ENCODE measurements at regions not wholly inside any gene's neighbourhood (a gene's known extent, or its start where the extent isn't known, plus 50 kb on each side); places are given as distances from the start of the nearest gene placed in this dataset.

GRCh38 chr5:58239045-58239444 lies 220.8 kb downstream of the PLK2 start:
- no peaks in the 10 kb centered on the region for H3K36me3 ChIP-seq (ENCODE audit: control insufficient read depth, insufficient read depth, low read length)
- H3K4me3 ChIP-seq (ENCODE audit: extremely low read depth, insufficient read depth, low read length, poor library complexity, severe bottlenecking) = no peak overlapping the region
- no CpG with 5 or more reads among the region's 1 CpG for WGBS, 2 experiments (ENCODE audit: insufficient coverage in 2 of 2)

DNA sequence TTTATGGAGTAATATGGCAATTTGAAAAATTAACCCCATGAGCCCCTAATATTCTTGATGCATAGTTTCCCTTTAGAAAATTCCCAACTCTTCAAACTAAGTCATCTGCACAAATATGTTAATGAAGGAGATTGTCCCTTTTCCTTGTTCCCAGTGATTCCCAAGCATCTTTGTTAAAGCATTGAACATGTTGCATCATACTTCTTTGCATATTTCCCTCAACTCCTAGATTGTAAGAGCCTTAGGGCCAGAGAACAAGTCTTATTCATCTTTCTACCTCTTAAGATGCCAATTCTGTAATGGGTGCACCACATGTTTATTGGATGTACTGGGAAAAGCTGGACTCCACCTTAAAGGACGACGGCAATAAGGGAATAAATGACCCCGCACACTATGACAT lies 223.4 kb downstream of the PLK2 start:
- no peaks in the 10 kb centered on the region for H3K36me3 ChIP-seq (ENCODE audit: control insufficient read depth, insufficient read depth, low read length)
- H3K27ac ChIP-seq (ENCODE audit: low read depth, low read length, severe bottlenecking) = no peak overlapping the region
- H3K4me1 ChIP-seq (ENCODE audit: control insufficient read depth, insufficient read depth, low read length, poor library complexity, severe bottlenecking) = peaks cover 4% of the 10 kb centered on the region
- WGBS, 2 experiments (ENCODE audit: insufficient coverage in 2 of 2) = 86% methylated on average over 2 of the region's 3 CpGs; no CpG with 5 or more reads in 1 of the 2 experiments
- H3K9me3 ChIP-seq (ENCODE audit: control insufficient read depth, low read length) = no peaks in the 10 kb centered on the region
- H3K4me3 ChIP-seq (ENCODE audit: extremely low read depth, insufficient read depth, low read length, poor library complexity, severe bottlenecking) = no peak overlapping the region

More at GRCh38 chr5:58239045-58239444, 220.8 kb downstream of the PLK2 start:
- Histone ChIP-seq H3K9me3 (ENCODE audit: control insufficient read depth, low read length) (peaks cover 5% of the 10 kb centered on the region), H3K4me1 (ENCODE audit: control insufficient read depth, insufficient read depth, low read length, poor library complexity, severe bottlenecking) (peaks cover 4% of the 10 kb centered on the region), H3K27ac (ENCODE audit: low read depth, low read length, severe bottlenecking) (no peak overlapping the region)

GRCh38 chr5:58235299-58235698 lies 224.6 kb downstream of the PLK2 start:
- WGBS, 2 experiments (ENCODE audit: insufficient coverage in 2 of 2) = 100% methylated on average over 1 of the region's 3 CpGs; no CpG with 5 or more reads in 1 of the 2 experiments
- H3K27ac ChIP-seq (ENCODE audit: low read depth, low read length, severe bottlenecking) = no peak overlapping the region
- no peak overlapping the region for H3K4me3 ChIP-seq (ENCODE audit: extremely low read depth, insufficient read depth, low read length, poor library complexity, severe bottlenecking)
- no peaks in the 10 kb centered on the region for H3K9me3 ChIP-seq (ENCODE audit: control insufficient read depth, low read length)
- H3K36me3 ChIP-seq (ENCODE audit: control insufficient read depth, insufficient read depth, low read length) = no peaks in the 10 kb centered on the region
- H3K4me1 ChIP-seq (ENCODE audit: control insufficient read depth, insufficient read depth, low read length, poor library complexity, severe bottlenecking) = peaks cover 14% of the 10 kb centered on the region

GRCh38 chr5:58232130-58232529 lies 227.8 kb downstream of the PLK2 start:
- H3K36me3 ChIP-seq (ENCODE audit: control insufficient read depth, insufficient read depth, low read length) = no peaks in the 10 kb centered on the region
- H3K4me1 ChIP-seq (ENCODE audit: control insufficient read depth, insufficient read depth, low read length, poor library complexity, severe bottlenecking) = peaks cover 15% of the 10 kb centered on the region
- H3K9me3 ChIP-seq (ENCODE audit: control insufficient read depth, low read length) = no peaks in the 10 kb centered on the region
- 82 to 94% methylated on average over 2 of the region's 5 CpGs for WGBS, 2 experiments (ENCODE audit: insufficient coverage in 2 of 2)
- no peak overlapping the region for H3K4me3 ChIP-seq (ENCODE audit: extremely low read depth, insufficient read depth, low read length, poor library complexity, severe bottlenecking)
- no peak overlapping the region for H3K27ac ChIP-seq (ENCODE audit: low read depth, low read length, severe bottlenecking)

- Histone ChIP-seq H3K4me1 (ENCODE audit: control insufficient read depth, insufficient read depth, low read length, poor library complexity, severe bottlenecking) (peaks cover 15% of the 10 kb centered on the region), H3K36me3 (ENCODE audit: control insufficient read depth, insufficient read depth, low read length) (no peaks in the 10 kb centered on the region), H3K4me3 (ENCODE audit: extremely low read depth, insufficient read depth, low read length, poor library complexity, severe bottlenecking) (no peak overlapping the region), H3K9me3 (ENCODE audit: control insufficient read depth, low read length) (no peaks in the 10 kb centered on the region), H3K27ac (ENCODE audit: low read depth, low read length, severe bottlenecking) (no peak overlapping the region)
- no CpG with 5 or more reads among the region's 1 CpG for WGBS, 2 experiments (ENCODE audit: insufficient coverage in 2 of 2)
These were observed 228.8 kb downstream of the PLK2 start for GRCh38 chr5:58231041-58231440.

DNA sequence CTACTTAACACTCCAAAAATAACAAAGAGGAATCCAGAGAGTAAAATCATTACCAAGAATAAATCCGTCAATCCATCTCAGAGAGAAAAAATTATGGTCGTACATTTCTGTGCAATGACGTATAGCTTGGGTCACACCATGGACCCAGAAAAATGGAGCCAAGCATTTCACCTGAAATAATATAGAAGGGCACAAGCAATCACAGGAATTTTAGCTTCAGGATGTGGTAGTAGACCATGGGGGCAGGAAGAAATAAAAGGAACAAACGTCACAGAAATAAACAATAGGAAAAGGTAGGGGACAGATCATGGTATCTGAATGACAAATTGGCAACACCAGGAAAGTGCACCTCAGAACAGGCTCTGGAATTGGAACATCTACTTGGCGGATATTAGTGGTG lies 231.0 kb downstream of the PLK2 start:
- WGBS, 2 experiments (ENCODE audit: insufficient coverage in 2 of 2) = 75 to 100% methylated on average over 4 of the region's 5 CpGs
- Histone ChIP-seq H3K9me3 (ENCODE audit: control insufficient read depth, low read length) (no peaks in the 10 kb centered on the region), H3K36me3 (ENCODE audit: control insufficient read depth, insufficient read depth, low read length) (no peaks in the 10 kb centered on the region), H3K4me3 (ENCODE audit: extremely low read depth, insufficient read depth, low read length, poor library complexity, severe bottlenecking) (no peak overlapping the region), H3K27ac (ENCODE audit: low read depth, low read length, severe bottlenecking) (no peak overlapping the region), H3K4me1 (ENCODE audit: control insufficient read depth, insufficient read depth, low read length, poor library complexity, severe bottlenecking) (peaks cover 15% of the 10 kb centered on the region)

- 83% methylated on average over 2 of the region's 3 CpGs; no CpG with 5 or more reads in 1 of the 2 experiments for WGBS, 2 experiments (ENCODE audit: insufficient coverage in 2 of 2)
- H3K27ac ChIP-seq (ENCODE audit: low read depth, low read length, severe bottlenecking) = no peak overlapping the region
These were observed 232.0 kb downstream of the PLK2 start for GRCh38 chr5:58227858-58228257.

DNA sequence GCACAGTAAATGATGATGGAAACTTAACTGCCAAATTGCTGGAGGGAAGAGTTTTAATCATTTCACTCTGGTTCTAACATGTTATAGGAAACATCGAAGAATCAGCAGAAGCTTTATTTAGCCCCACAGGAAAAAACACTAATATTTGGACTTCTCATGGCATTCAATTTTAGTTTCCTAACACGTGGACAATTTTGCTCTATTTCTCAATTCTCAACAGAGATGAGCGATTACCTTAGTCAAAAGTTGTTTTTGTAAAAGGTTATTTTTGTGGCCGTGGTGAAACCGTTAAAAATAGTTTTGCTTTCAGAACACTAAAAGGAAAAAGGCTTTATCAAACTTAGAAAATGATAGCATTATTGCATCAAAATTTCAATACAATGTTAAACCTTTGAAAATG lies 235.2 kb downstream of the PLK2 start:
- no peaks in the 10 kb centered on the region for H3K36me3 ChIP-seq (ENCODE audit: control insufficient read depth, insufficient read depth, low read length)
- H3K4me1 ChIP-seq (ENCODE audit: control insufficient read depth, insufficient read depth, low read length, poor library complexity, severe bottlenecking) = no peaks in the 10 kb centered on the region
- no peak overlapping the region for H3K27ac ChIP-seq (ENCODE audit: low read depth, low read length, severe bottlenecking)
- H3K4me3 ChIP-seq (ENCODE audit: extremely low read depth, insufficient read depth, low read length, poor library complexity, severe bottlenecking) = no peak overlapping the region
- WGBS, 2 experiments (ENCODE audit: insufficient coverage in 2 of 2) = no CpG with 5 or more reads among the region's 5 CpGs
- no peaks in the 10 kb centered on the region for H3K9me3 ChIP-seq (ENCODE audit: control insufficient read depth, low read length)

More at GRCh38 chr5:58227858-58228257, 232.0 kb downstream of the PLK2 start:
- Histone ChIP-seq H3K9me3 (ENCODE audit: control insufficient read depth, low read length) (no peaks in the 10 kb centered on the region), H3K4me1 (ENCODE audit: control insufficient read depth, insufficient read depth, low read length, poor library complexity, severe bottlenecking) (peaks cover 15% of the 10 kb centered on the region), H3K36me3 (ENCODE audit: control insufficient read depth, insufficient read depth, low read length) (no peaks in the 10 kb centered on the region), H3K4me3 (ENCODE audit: extremely low read depth, insufficient read depth, low read length, poor library complexity, severe bottlenecking) (no peak overlapping the region)

GRCh38 chr5:58224221-58224620 lies 235.7 kb downstream of the PLK2 start:
- 79 to 100% methylated on average over 2 of the region's 4 CpGs for WGBS, 2 experiments (ENCODE audit: insufficient coverage in 2 of 2)
- no peak overlapping the region for H3K4me3 ChIP-seq (ENCODE audit: extremely low read depth, insufficient read depth, low read length, poor library complexity, severe bottlenecking)

GRCh38 chr5:58215364-58215763 lies 244.5 kb downstream of the PLK2 start:
- Histone ChIP-seq H3K36me3 (ENCODE audit: control insufficient read depth, insufficient read depth, low read length) (no peaks in the 10 kb centered on the region), H3K4me3 (ENCODE audit: extremely low read depth, insufficient read depth, low read length, poor library complexity, severe bottlenecking) (no peak overlapping the region), H3K9me3 (ENCODE audit: control insufficient read depth, low read length) (no peaks in the 10 kb centered on the region), H3K27ac (ENCODE audit: low read depth, low read length, severe bottlenecking) (no peak overlapping the region), H3K4me1 (ENCODE audit: control insufficient read depth, insufficient read depth, low read length, poor library complexity, severe bottlenecking) (no peaks in the 10 kb centered on the region)

More at GRCh38 chr5:58224221-58224620, 235.7 kb downstream of the PLK2 start:
- Histone ChIP-seq H3K27ac (ENCODE audit: low read depth, low read length, severe bottlenecking) (no peak overlapping the region), H3K9me3 (ENCODE audit: control insufficient read depth, low read length) (no peaks in the 10 kb centered on the region), H3K4me1 (ENCODE audit: control insufficient read depth, insufficient read depth, low read length, poor library complexity, severe bottlenecking) (no peaks in the 10 kb centered on the region), H3K36me3 (ENCODE audit: control insufficient read depth, insufficient read depth, low read length) (no peaks in the 10 kb centered on the region)

DNA sequence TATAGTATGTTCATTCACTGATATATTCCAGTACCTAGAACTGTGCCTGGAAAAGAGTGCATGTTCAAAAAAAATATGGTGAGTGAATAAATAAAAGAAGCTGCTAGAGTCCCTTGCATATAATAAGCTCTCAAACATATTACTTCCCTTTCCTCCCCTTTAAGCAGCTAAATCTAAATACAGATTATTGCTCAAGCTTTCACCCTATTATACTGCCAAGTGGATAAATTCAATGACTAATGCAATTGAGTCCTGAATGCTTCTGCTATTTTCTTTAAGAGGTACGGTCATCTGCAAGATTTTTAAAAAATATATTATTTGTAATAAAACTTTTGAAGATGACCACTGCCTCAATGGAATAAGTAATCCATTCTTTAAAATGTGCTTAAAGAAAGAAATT lies 248.4 kb downstream of the PLK2 start:
- no CpG with 5 or more reads among the region's 1 CpG for WGBS, 2 experiments (ENCODE audit: insufficient coverage in 2 of 2)
- Histone ChIP-seq H3K4me3 (ENCODE audit: extremely low read depth, insufficient read depth, low read length, poor library complexity, severe bottlenecking) (no peak overlapping the region), H3K27ac (ENCODE audit: low read depth, low read length, severe bottlenecking) (no peak overlapping the region), H3K4me1 (ENCODE audit: control insufficient read depth, insufficient read depth, low read length, poor library complexity, severe bottlenecking) (no peaks in the 10 kb centered on the region), H3K36me3 (ENCODE audit: control insufficient read depth, insufficient read depth, low read length) (no peaks in the 10 kb centered on the region), H3K9me3 (ENCODE audit: control insufficient read depth, low read length) (no peaks in the 10 kb centered on the region)

Data from mesodermal cell (in vitro differentiated cells).